GM12872 (cell line): ENCODE measurements at regions not wholly inside any gene's neighbourhood (a gene's known extent, or its start where the extent isn't known, plus 50 kb on each side); places are given as distances from the start of the nearest gene placed in this dataset.

Experiments used
- CTCF ChIP-seq: IDR thresholded peaks from 3 replicates; pipeline ENCODE4 v1.5.1; 2011; ENCODE audit warnings: low read depth, mild to moderate bottlenecking, low read length, moderate library complexity; ENCODE audit not compliant: insufficient read depth

- TF ChIP-seq CTCF: no peak
These were observed 452.3 kb downstream of the PLA2G4A start for GRCh38 chr1:187281085-187281484.

- no peak for TF ChIP-seq CTCF
These were observed 455.2 kb downstream of the PLA2G4A start for GRCh38 chr1:187283984-187284383.

GRCh38 chr1:187294421-187295201, 465.9 kb downstream of the PLA2G4A start:
- no peak for TF ChIP-seq CTCF

- no peak for TF ChIP-seq CTCF
These were observed 471.3 kb downstream of the PLA2G4A start for GRCh38 chr1:187300081-187300480.

GRCh38 chr1:187306710-187307415, 478.1 kb downstream of the PLA2G4A start:
- TF ChIP-seq CTCF: no peak

GRCh38 chr1:187310038-187310631, 481.4 kb downstream of the PLA2G4A start:
- no peak for TF ChIP-seq CTCF

- no peak for TF ChIP-seq CTCF
These were observed 484.4 kb downstream of the PLA2G4A start for GRCh38 chr1:187313115-187313514.
